Endothelial cell of umbilical vein (primary cell): ENCODE measurements at regions not wholly inside any gene's neighbourhood (a gene's known extent, or its start where the extent isn't known, plus 50 kb on each side); places are given as distances from the start of the nearest gene placed in this dataset.

Experiments
- EZH2 ChIP-seq: IDR thresholded peaks from 2 replicates; pipeline ENCODE4 v1.6.1; 2012; ENCODE audit warnings: borderline replicate concordance, low read depth, mild to moderate bottlenecking, moderate library complexity, low read length, inconsistent platforms; ENCODE audit not compliant: severe bottlenecking
- FOS ChIP-seq: IDR thresholded peaks from 2 replicates; pipeline ENCODE4 v1.6.1; 2011; ENCODE audit warnings: mild to moderate bottlenecking, low read length, moderate library complexity, borderline replicate concordance; ENCODE audit not compliant: insufficient read depth
- GATA2 ChIP-seq: IDR thresholded peaks from 2 replicates; pipeline ENCODE4 v1.7.0; 2011; ENCODE audit warnings: low read depth, mild to moderate bottlenecking, moderate library complexity, mixed read lengths, low read length; ENCODE audit not compliant: insufficient read length, insufficient read depth
- JUN ChIP-seq: IDR thresholded peaks from 2 replicates; pipeline ENCODE4 v1.6.1; 2011; ENCODE audit warnings: borderline replicate concordance, low read depth; ENCODE audit not compliant: insufficient read length, insufficient read depth
- MYC ChIP-seq: IDR thresholded peaks from one replicate; pipeline ENCODE4 v1.6.1; 2011; ENCODE audit warnings: mild to moderate bottlenecking, low read depth, low read length
- POLR2A ChIP-seq: IDR thresholded peaks from 2 replicates; pipeline ENCODE4 v1.6.1; 2012; ENCODE audit warnings: low read depth, mild to moderate bottlenecking, control low read depth, low read length
- POLR2AphosphoS5 ChIP-seq: IDR thresholded peaks from 2 replicates; pipeline ENCODE4 v1.6.1; 2012; ENCODE audit warnings: low read depth, mild to moderate bottlenecking, control low read depth, low read length, moderate library complexity; ENCODE audit not compliant: insufficient read depth
- TF ChIP-seq, protein P1 (sequence below): IDR thresholded peaks from 2 replicates; pipeline ENCODE4 v1.6.1; 2011; ENCODE audit not compliant: insufficient read depth, insufficient read length
- TF ChIP-seq, protein P2 (sequence below), 2 donors: IDR thresholded peaks; 1 replicate in 1 of 2; 2 replicates in 1 of 2; pipeline ENCODE4 v1.5.1; 2011; ENCODE audit warnings: low read length in 2 of 2, mild to moderate bottlenecking in 2 of 2, moderate library complexity in 2 of 2, control low read depth in 1 of 2, inconsistent platforms in 1 of 2, low read depth in 1 of 2; ENCODE audit not compliant: insufficient read depth in 1 of 2; ENCODE audit errors: extremely low read depth in 1 of 2

DNA sequence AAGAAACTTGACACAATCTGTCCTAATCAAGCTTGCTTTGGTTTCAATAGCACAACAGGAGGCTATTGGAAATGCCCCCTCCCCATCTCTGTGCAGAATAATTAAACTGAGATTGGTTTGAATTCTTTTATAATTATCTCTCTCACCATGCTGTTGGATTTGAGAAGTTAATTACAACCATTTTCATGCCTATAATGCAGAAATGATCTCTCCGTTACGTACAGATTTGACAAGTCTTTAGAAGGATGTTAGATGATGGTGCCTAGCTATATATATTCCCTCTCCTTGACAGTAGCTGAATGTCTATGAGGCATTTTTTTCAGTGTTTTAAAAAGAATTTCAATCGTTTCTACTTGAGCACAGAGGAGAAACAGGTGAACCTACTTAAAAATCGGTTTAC is 488.4 kb upstream of the TECRL start:
- TF ChIP-seq, protein P1, sequence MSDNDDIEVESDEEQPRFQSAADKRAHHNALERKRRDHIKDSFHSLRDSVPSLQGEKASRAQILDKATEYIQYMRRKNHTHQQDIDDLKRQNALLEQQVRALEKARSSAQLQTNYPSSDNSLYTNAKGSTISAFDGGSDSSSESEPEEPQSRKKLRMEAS = no peak
- TF ChIP-seq, protein P2, sequence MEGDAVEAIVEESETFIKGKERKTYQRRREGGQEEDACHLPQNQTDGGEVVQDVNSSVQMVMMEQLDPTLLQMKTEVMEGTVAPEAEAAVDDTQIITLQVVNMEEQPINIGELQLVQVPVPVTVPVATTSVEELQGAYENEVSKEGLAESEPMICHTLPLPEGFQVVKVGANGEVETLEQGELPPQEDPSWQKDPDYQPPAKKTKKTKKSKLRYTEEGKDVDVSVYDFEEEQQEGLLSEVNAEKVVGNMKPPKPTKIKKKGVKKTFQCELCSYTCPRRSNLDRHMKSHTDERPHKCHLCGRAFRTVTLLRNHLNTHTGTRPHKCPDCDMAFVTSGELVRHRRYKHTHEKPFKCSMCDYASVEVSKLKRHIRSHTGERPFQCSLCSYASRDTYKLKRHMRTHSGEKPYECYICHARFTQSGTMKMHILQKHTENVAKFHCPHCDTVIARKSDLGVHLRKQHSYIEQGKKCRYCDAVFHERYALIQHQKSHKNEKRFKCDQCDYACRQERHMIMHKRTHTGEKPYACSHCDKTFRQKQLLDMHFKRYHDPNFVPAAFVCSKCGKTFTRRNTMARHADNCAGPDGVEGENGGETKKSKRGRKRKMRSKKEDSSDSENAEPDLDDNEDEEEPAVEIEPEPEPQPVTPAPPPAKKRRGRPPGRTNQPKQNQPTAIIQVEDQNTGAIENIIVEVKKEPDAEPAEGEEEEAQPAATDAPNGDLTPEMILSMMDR (IDR thresholded peaks at IDR 0.05; ENCODE audit: extremely low read depth in 1 of 2, insufficient read depth in 1 of 2, low read depth in 1 of 2, low read length in 2 of 2) = no peak
- TF ChIP-seq EZH2 (no peak), POLR2A (no peak), MYC (no peak), JUN (no peak), GATA2 (no peak), POLR2AphosphoS5 (no peak), FOS (no peak)
